ENCODE measurements at regions not wholly inside any gene's neighbourhood (a gene's known extent, or its start where the extent isn't known, plus 50 kb on each side); places are given as distances from the start of the nearest gene placed in this dataset.
"Not testable (repeated sequence)": the region's sequence is repeated elsewhere in the genome, so short reads cannot be mapped to it uniquely, and the experiment has no call there.

DNA sequence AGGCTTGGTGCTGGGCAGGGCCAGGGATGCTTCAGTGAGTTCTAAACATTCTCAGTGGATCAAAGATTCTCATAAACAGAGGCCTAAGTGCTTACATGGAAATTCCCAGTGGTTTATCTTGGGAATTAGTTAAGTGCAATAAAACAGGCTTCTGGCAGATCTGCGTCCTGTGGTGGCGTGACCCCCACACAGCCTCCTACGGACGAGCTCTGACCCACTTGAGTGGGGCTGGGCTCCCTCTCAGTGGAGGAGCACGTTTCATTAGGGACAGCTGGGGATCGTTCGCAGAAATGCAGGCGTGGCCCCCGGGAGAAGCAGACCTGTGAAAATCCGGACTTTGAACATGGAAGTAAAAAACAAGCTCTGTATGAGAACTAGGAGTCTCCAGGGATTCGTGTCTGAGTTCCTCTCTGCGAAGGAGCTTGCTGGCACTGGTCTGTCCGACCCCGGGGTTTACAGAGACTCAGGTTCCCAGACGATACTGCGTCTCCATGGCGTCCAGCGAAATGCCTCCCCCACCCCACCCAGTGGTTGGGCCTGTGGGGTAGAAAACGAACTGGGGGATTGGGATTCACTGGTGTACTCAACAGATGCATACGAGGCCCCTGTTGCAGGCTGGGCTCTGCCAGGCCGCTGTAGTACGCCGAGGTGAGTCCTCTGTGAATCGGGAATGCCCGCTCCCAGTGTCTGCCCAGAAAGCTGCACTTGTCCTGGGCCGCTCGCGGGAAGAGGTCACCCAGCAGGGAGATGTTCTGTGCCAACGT, 117.6 kb downstream of the NPIPB11 start:
- TF ChIP-seq, protein P1, sequence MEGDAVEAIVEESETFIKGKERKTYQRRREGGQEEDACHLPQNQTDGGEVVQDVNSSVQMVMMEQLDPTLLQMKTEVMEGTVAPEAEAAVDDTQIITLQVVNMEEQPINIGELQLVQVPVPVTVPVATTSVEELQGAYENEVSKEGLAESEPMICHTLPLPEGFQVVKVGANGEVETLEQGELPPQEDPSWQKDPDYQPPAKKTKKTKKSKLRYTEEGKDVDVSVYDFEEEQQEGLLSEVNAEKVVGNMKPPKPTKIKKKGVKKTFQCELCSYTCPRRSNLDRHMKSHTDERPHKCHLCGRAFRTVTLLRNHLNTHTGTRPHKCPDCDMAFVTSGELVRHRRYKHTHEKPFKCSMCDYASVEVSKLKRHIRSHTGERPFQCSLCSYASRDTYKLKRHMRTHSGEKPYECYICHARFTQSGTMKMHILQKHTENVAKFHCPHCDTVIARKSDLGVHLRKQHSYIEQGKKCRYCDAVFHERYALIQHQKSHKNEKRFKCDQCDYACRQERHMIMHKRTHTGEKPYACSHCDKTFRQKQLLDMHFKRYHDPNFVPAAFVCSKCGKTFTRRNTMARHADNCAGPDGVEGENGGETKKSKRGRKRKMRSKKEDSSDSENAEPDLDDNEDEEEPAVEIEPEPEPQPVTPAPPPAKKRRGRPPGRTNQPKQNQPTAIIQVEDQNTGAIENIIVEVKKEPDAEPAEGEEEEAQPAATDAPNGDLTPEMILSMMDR (IDR thresholded peaks at IDR 0.05; ENCODE audit: insufficient read depth, low read length, poor library complexity, severe bottlenecking): not testable (repeated sequence)
- TF ChIP-seq EZH2phosphoT487 (conservative IDR thresholded peaks at IDR 0.05; ENCODE audit: low read length): not testable (repeated sequence)
